CD14-positive monocyte (primary cell): ENCODE measurements at regions not wholly inside any gene's neighbourhood (a gene's known extent, or its start where the extent isn't known, plus 50 kb on each side); places are given as distances from the start of the nearest gene placed in this dataset.

Source experiments
- DNase-seq, 3 donors: peaks; one replicate each; pipeline ENCODE4 v3.0.0-alpha.2; 2011 to 2022
- H2AFZ ChIP-seq: 2 replicates; pipeline ENCODE4 v1.6.0; 2012; ENCODE audit warnings: mild to moderate bottlenecking, low read depth, low read length, inconsistent platforms; ENCODE audit not compliant: insufficient read depth, poor library complexity, severe bottlenecking
- H3K27ac ChIP-seq, 2 donors: 1 replicate in 1 of 2; 2 replicates in 1 of 2; pipeline ENCODE4 v1.5.1; 2012 to 2013; ENCODE audit warnings: low read length in 2 of 2, control low read depth in 1 of 2, inconsistent platforms in 1 of 2, low read depth in 1 of 2, mild to moderate bottlenecking in 1 of 2
- H3K27me3 ChIP-seq, 2 donors: one replicate each; pipeline versions ENCODE4 v1.6.0 to v1.6.1; 2011 to 2013; ENCODE audit warnings: low read length in 2 of 2; ENCODE audit not compliant: control insufficient read depth in 2 of 2, insufficient read depth in 2 of 2
- H3K36me3 ChIP-seq, 2 donors: replicated peaks in 1 of 2; 1 replicate in 1 of 2; 2 replicates in 1 of 2; pipeline versions ENCODE4 v1.5.1 to v1.6.1; 2012 to 2013; ENCODE audit warnings: low read length in 2 of 2, control low read depth in 1 of 2, inconsistent platforms in 1 of 2, mild to moderate bottlenecking in 1 of 2; ENCODE audit not compliant: insufficient read depth in 2 of 2, control insufficient read depth in 1 of 2
- H3K4me1 ChIP-seq, 2 donors: 1 replicate in 1 of 2; 2 replicates in 1 of 2; pipeline versions ENCODE4 v1.5.1 to v1.6.1; 2012 to 2013; ENCODE audit warnings: low read length in 2 of 2, control low read depth in 1 of 2, inconsistent platforms in 1 of 2, mild to moderate bottlenecking in 1 of 2, moderate library complexity in 1 of 2; ENCODE audit not compliant: insufficient read depth in 2 of 2, control insufficient read depth in 1 of 2
- H3K4me2 ChIP-seq: replicated peaks from 2 replicates; pipeline ENCODE3; 2012; ENCODE audit warnings: low read length, moderate library complexity, mild to moderate bottlenecking; ENCODE audit not compliant: poor library complexity, severe bottlenecking; ENCODE audit errors: extremely low read depth
- H3K4me3 ChIP-seq, 3 experiments: fragments of 200-600 bp in 1 of 3; sonication (generic) in 1 of 3; replicated peaks in 1 of 3; 1 replicate in 2 of 3; 2 replicates in 1 of 3; pipeline ENCODE4 v1.5.1; 2011 to 2013; ENCODE audit warnings: low read length in 3 of 3, mild to moderate bottlenecking in 3 of 3, control low read depth in 2 of 3, low read depth in 2 of 3, inconsistent platforms in 1 of 3, moderate library complexity in 1 of 3
- H3K79me2 ChIP-seq: 2 replicates; pipeline ENCODE4 v1.6.0; 2012; ENCODE audit warnings: mild to moderate bottlenecking, control low read depth, inconsistent platforms, low read length, moderate library complexity; ENCODE audit not compliant: insufficient read depth
- H3K9ac ChIP-seq: 2 replicates; pipeline ENCODE4 v1.6.0; 2017; ENCODE audit warnings: low read length, mild to moderate bottlenecking; ENCODE audit not compliant: insufficient read depth, poor library complexity, severe bottlenecking
- H3K9me3 ChIP-seq, 2 donors: replicated peaks in 1 of 2; 1 replicate in 1 of 2; 2 replicates in 1 of 2; pipeline versions ENCODE4 v1.5.1 to v1.6.1; 2012 to 2013; ENCODE audit warnings: low read length in 2 of 2, control low read depth in 1 of 2; ENCODE audit not compliant: control insufficient read depth in 1 of 2, insufficient read depth in 1 of 2
- H4K20me1 ChIP-seq: 2 replicates; pipeline ENCODE4 v1.6.0; 2012; ENCODE audit warnings: mild to moderate bottlenecking, low read length, control low read depth, moderate library complexity; ENCODE audit not compliant: insufficient read depth
- H3K27ac Mint-ChIP-seq, 7 donors: one replicate each; pipeline ENCODE4 v1.8.0; 2020; ENCODE audit warnings: mild to moderate bottlenecking in 7 of 7, mixed read lengths in 7 of 7, moderate library complexity in 6 of 7, inconsistent platforms in 2 of 7
- H3K27me3 Mint-ChIP-seq, 3 donors: one replicate each; pipeline ENCODE4 v1.8.0; 2021 to 2022; ENCODE audit warnings: low read depth in 3 of 3, mild to moderate bottlenecking in 3 of 3, mixed read lengths in 3 of 3, moderate library complexity in 3 of 3, inconsistent platforms in 1 of 3
- H3K36me3 Mint-ChIP-seq, 2 donors: one replicate each; pipeline ENCODE4 v1.8.0; 2020; ENCODE audit warnings: mixed read lengths in 2 of 2, inconsistent platforms in 1 of 2, mild to moderate bottlenecking in 1 of 2
- H3K4me1 Mint-ChIP-seq: one replicate; pipeline ENCODE4 v1.8.0; 2020; ENCODE audit warnings: mild to moderate bottlenecking, mixed read lengths
- H3K4me3 Mint-ChIP-seq, 2 donors: one replicate each; pipeline ENCODE4 v1.8.0; 2020; ENCODE audit warnings: mild to moderate bottlenecking in 2 of 2, mixed read lengths in 2 of 2, moderate library complexity in 1 of 2
- H3K9me3 Mint-ChIP-seq, 7 donors: one replicate each; pipeline ENCODE4 v1.8.0; 2020 to 2022; ENCODE audit warnings: mixed read lengths in 7 of 7, mild to moderate bottlenecking in 6 of 7, moderate library complexity in 6 of 7, inconsistent platforms in 2 of 7
- CTCF ChIP-seq: fragments of 200-600 bp; IDR thresholded peaks from one replicate; pipeline ENCODE4 v1.8.0; 2022; ENCODE audit warnings: antibody characterized with exemption, mild to moderate bottlenecking
- WGBS: methylation state at CpG from one replicate; pipeline ENCODE4 v1.1.5; 2013; ENCODE audit warnings: missing lambda C conversion rate; ENCODE audit not compliant: insufficient coverage; 5-methylcytosine and 5-hydroxymethylcytosine counted together
- intact Hi-C, 2 donors: fragments of 100-400 bp; cut with micrococcal nuclease; formaldehyde crosslinking; loops; one replicate each; pipeline versions ENCODE4 v1.15.0 to v1.15.1; 2023

DNA sequence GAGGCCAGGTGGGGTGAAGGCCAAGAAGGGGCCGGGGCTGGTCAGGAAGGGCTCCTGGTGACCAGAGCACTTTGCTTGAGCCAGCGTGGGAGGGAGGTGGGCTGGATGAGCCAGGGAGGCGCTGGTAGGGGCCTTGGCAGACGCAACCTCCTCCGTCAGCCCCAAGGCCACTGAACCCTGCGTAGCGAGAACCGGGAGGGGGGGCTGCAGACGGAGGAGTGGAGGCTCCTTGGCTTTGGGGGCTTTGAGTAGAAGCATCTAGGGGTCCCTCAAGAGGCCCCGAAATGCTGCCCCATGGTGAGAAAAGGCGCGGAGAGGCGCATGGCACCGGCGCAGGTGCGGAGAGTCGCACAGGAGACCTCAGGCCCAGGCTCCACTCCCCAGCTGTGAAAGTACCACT is 1888.0 kb upstream of the CDH9 start:
- H3K4me3 Mint-ChIP-seq, result no peak overlapping the region
- Histone ChIP-seq H3K4me2 (no peak overlapping the region), H3K36me3 (no peaks in the 10 kb centered on the region), H3K79me2 (no peaks in the 10 kb centered on the region), H3K27me3 (no peaks in the 10 kb centered on the region), H3K9ac (no peak overlapping the region), H2AFZ (no peak overlapping the region), H3K27ac (no peak overlapping the region), H3K9me3 (no peaks in the 10 kb centered on the region), H3K4me3 (no peak overlapping the region), H4K20me1 (no peaks in the 10 kb centered on the region), H3K4me1 (no peaks in the 10 kb centered on the region)
- H3K36me3 Mint-ChIP-seq, result no peaks in the 10 kb centered on the region
- no peak overlapping the region for H3K27ac Mint-ChIP-seq
- H3K4me1 Mint-ChIP-seq, result no peaks in the 10 kb centered on the region
- H3K27me3 Mint-ChIP-seq, result peaks cover 0 to 10% (median 0%) of the 10 kb centered on the region in 3 donors
- DNase-seq, result no peak
- WGBS, result 90% methylated on average over 17 of the region's 17 CpGs
- H3K9me3 Mint-ChIP-seq, result peaks cover 6 to 28% (median 19%) of the 10 kb centered on the region in 7 donors
- TF ChIP-seq CTCF, result no peak
- intact Hi-C loops, result no loop called here

DNA sequence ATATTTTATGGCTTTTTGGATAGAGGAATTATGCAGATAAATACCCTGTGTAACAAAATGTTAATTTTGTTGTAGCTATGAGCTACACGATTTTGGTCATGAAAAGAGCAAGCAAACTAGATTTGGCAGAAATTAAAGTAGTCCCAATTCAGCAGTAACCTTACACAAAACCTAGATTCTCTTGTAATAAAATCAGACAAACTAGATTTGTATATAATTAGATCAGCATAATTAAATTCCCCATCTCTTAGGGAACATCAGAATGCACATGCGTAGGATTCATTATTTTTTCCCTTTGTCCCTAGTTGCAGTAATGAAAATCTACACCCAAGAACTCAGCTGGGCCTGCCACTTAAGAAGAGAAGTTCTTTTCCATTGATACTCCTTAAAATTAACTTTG is 1879.2 kb upstream of the CDH9 start:
- TF ChIP-seq CTCF, result no peak
- no CpG with 5 or more reads among the region's 2 CpGs for WGBS

More for the DNA sequence above, 1879.2 kb upstream of the CDH9 start:
- Histone ChIP-seq H3K36me3 (no peaks in the 10 kb centered on the region), H4K20me1 (no peaks in the 10 kb centered on the region), H3K79me2 (no peaks in the 10 kb centered on the region), H2AFZ (no peak overlapping the region), H3K27ac (no peak overlapping the region), H3K9me3 (peaks cover 0 to 1% of the 10 kb centered on the region in 2 donors), H3K9ac (no peak overlapping the region), H3K27me3 (no peaks in the 10 kb centered on the region), H3K4me2 (no peak overlapping the region), H3K4me1 (no peaks in the 10 kb centered on the region), H3K4me3 (no peak overlapping the region)
- H3K9me3 Mint-ChIP-seq, result peaks cover 0 to 4% (median 0%) of the 10 kb centered on the region in 7 donors
- H3K27me3 Mint-ChIP-seq, result no peaks in the 10 kb centered on the region
- H3K36me3 Mint-ChIP-seq, result no peaks in the 10 kb centered on the region
- H3K4me3 Mint-ChIP-seq, result no peak overlapping the region
- no peak overlapping the region for H3K27ac Mint-ChIP-seq
- H3K4me1 Mint-ChIP-seq, result no peaks in the 10 kb centered on the region
- intact Hi-C loops, result no loop called here
- no peak for DNase-seq
